Testis (tissue), 2 donors: ENCODE measurements at regions not wholly inside any gene's neighbourhood (a gene's known extent, or its start where the extent isn't known, plus 50 kb on each side); places are given as distances from the start of the nearest gene placed in this dataset.

ENCODE experiments used
- CTCF ChIP-seq, 3 experiments: fragments of 450-650 bp in 2 of 3; fragments of 200-600 bp in 1 of 3; sonication (generic) in 1 of 3; IDR thresholded peaks; one replicate each; pipeline ENCODE4 v1.5.1; 2016 to 2019; ENCODE audit warnings: antibody characterized with exemption in 3 of 3, mild to moderate bottlenecking in 2 of 3, moderate library complexity in 1 of 3
- POLR2A ChIP-seq: fragments of 450-650 bp; IDR thresholded peaks from one replicate; pipeline ENCODE4 v1.6.1; 2017; ENCODE audit warnings: antibody characterized with exemption, mild to moderate bottlenecking, moderate library complexity

- TF ChIP-seq CTCF (IDR thresholded peaks at IDR 0.05) (no peak), POLR2A (no peak)
These were observed 323.9 kb upstream of the ID2 start for GRCh38 chr2:8357738-8358518.
